Mesenchymal stem cell (in vitro differentiated cells and primary cell): ENCODE measurements at regions not wholly inside any gene's neighbourhood (a gene's known extent, or its start where the extent isn't known, plus 50 kb on each side); places are given as distances from the start of the nearest gene placed in this dataset.

Experiments
- DNase-seq: peaks from one replicate; pipeline ENCODE4 v3.0.0-alpha.2; 2013
- H2AFZ ChIP-seq: one replicate; pipeline ENCODE4 v1.6.1; 2013; ENCODE audit warnings: low read depth, mild to moderate bottlenecking, control low read depth, inconsistent platforms, low read length, moderate library complexity
- H2AK5ac ChIP-seq: 2 replicates; pipeline ENCODE4 v1.6.1; 2013; ENCODE audit warnings: low read length, moderate library complexity, mild to moderate bottlenecking, inconsistent platforms; ENCODE audit not compliant: severe bottlenecking
- H2BK120ac ChIP-seq: one replicate; pipeline ENCODE4 v1.6.1; 2013; ENCODE audit warnings: low read depth, mild to moderate bottlenecking, inconsistent platforms, low read length, moderate library complexity
- H2BK12ac ChIP-seq, 2 experiments: one replicate each; pipeline ENCODE4 v1.6.1; 2013; ENCODE audit warnings: inconsistent platforms in 2 of 2, low read length in 2 of 2, mild to moderate bottlenecking in 2 of 2, moderate library complexity in 2 of 2, control low read depth in 1 of 2
- H2BK15ac ChIP-seq: one replicate; pipeline ENCODE4 v1.6.1; 2013; ENCODE audit warnings: mild to moderate bottlenecking, low read depth, inconsistent platforms; ENCODE audit not compliant: poor library complexity, severe bottlenecking
- H2BK5ac ChIP-seq: 2 replicates; pipeline ENCODE4 v1.6.1; 2013; ENCODE audit warnings: low read depth, mild to moderate bottlenecking, low read length, control low read depth, inconsistent platforms; ENCODE audit not compliant: poor library complexity, severe bottlenecking
- H3K14ac ChIP-seq, 2 experiments: one replicate each; pipeline ENCODE4 v1.6.1; 2013; ENCODE audit warnings: inconsistent platforms in 2 of 2, low read length in 2 of 2, control low read depth in 1 of 2, mild to moderate bottlenecking in 1 of 2, moderate library complexity in 1 of 2
- H3K18ac ChIP-seq, 2 experiments: one replicate each; pipeline ENCODE4 v1.6.1; 2013; ENCODE audit warnings: inconsistent platforms in 2 of 2, low read length in 2 of 2, control low read depth in 1 of 2, low read depth in 1 of 2, mild to moderate bottlenecking in 1 of 2
- H3K23ac ChIP-seq, 2 experiments: one replicate each; pipeline ENCODE4 v1.6.1; 2013; ENCODE audit warnings: inconsistent platforms in 2 of 2, low read length in 2 of 2, mild to moderate bottlenecking in 2 of 2, moderate library complexity in 2 of 2, control low read depth in 1 of 2
- H3K27ac ChIP-seq: 2 replicates; pipeline ENCODE4 v1.5.1; 2013; ENCODE audit warnings: mild to moderate bottlenecking, moderate library complexity, low read length, control low read depth, inconsistent platforms; ENCODE audit not compliant: poor library complexity, severe bottlenecking
- H3K27me3 ChIP-seq, 2 experiments: 2 replicates each; pipeline versions ENCODE4 v1.6.1 to v1.7.0; 2013; ENCODE audit warnings: low read length in 2 of 2, mild to moderate bottlenecking in 2 of 2, moderate library complexity in 2 of 2, control low read depth in 1 of 2, inconsistent platforms in 1 of 2; ENCODE audit not compliant: control insufficient read depth in 1 of 2, insufficient read depth in 1 of 2
- H3K36me3 ChIP-seq, 2 experiments: 2 replicates each; pipeline versions ENCODE4 v1.6.1 to v1.7.0; 2013; ENCODE audit warnings: low read length in 2 of 2, control low read depth in 1 of 2, inconsistent platforms in 1 of 2, low read depth in 1 of 2, mild to moderate bottlenecking in 1 of 2; ENCODE audit not compliant: insufficient read depth in 2 of 2, control insufficient read depth in 1 of 2
- H3K4ac ChIP-seq, 2 experiments: one replicate each; pipeline ENCODE4 v1.6.1; 2013; ENCODE audit warnings: inconsistent platforms in 2 of 2, low read length in 2 of 2, mild to moderate bottlenecking in 2 of 2, moderate library complexity in 2 of 2, control low read depth in 1 of 2, low read depth in 1 of 2
- H3K4me1 ChIP-seq: 2 replicates; pipeline ENCODE4 v1.6.1; 2013; ENCODE audit warnings: low read depth, low read length, control low read depth; ENCODE audit not compliant: control insufficient read depth, insufficient read depth
- H3K4me2 ChIP-seq: 2 replicates; pipeline ENCODE4 v1.6.1; 2013; ENCODE audit warnings: low read length, mild to moderate bottlenecking, inconsistent platforms; ENCODE audit not compliant: poor library complexity, severe bottlenecking
- H3K4me3 ChIP-seq, 2 experiments: 2 replicates each; pipeline versions ENCODE4 v1.5.1 to v1.7.0; 2013; ENCODE audit warnings: low read length in 2 of 2, mild to moderate bottlenecking in 2 of 2, control low read depth in 1 of 2, low read depth in 1 of 2; ENCODE audit not compliant: insufficient read depth in 1 of 2
- H3K79me1 ChIP-seq: replicated peaks from 2 replicates; pipeline ENCODE4 v1.6.1; 2013; ENCODE audit warnings: mild to moderate bottlenecking, control low read depth, low read length, inconsistent platforms; ENCODE audit not compliant: poor library complexity, severe bottlenecking
- H3K9ac ChIP-seq: 2 replicates; pipeline ENCODE4 v1.7.0; 2013; ENCODE audit warnings: mild to moderate bottlenecking, low read length, moderate library complexity
- H3K9me3 ChIP-seq: 2 replicates; pipeline ENCODE4 v1.7.0; 2013; ENCODE audit warnings: mild to moderate bottlenecking, low read length; ENCODE audit not compliant: control insufficient read depth
- H4K8ac ChIP-seq: one replicate; pipeline ENCODE4 v1.6.1; 2013; ENCODE audit warnings: inconsistent platforms, mild to moderate bottlenecking, low read length, moderate library complexity
- H4K91ac ChIP-seq: one replicate; pipeline ENCODE4 v1.6.1; 2013; ENCODE audit warnings: mild to moderate bottlenecking, low read length, inconsistent platforms
- whole genome bisulfite sequencing: methylation state at CpG from one replicate; pipeline ENCODE4 v1.1.7; 2013; ENCODE audit warnings: mixed read lengths; 5-methylcytosine and 5-hydroxymethylcytosine counted together

DNA sequence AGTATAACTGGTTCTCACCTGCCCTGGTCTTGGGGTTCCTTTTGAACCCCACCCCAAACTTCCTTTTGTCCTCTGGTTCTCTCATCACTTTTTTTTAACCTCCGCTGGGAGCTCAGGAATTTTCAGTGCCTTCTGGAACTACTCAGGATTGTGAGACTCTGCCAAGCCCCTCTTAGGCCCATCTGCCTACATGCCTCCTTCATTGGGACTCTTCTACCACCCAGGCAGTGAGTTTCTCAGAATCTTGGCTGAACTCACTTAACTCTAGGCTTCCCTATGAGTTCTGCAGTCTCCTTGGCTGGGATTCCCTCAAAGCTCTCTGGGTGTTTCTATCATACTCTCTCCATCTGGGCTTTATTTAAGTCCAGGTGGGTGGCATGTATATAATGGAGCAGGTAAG, 86.3 kb downstream of the MDH1 start:
- Histone ChIP-seq H3K79me1 (no peaks in the 10 kb centered on the region), H2BK120ac (no peak overlapping the region), H3K9ac (no peak overlapping the region), H3K4ac (no peak overlapping the region), H3K27ac (no peak overlapping the region), H3K14ac (no peak overlapping the region), H2BK12ac (no peak overlapping the region), H3K18ac (no peak overlapping the region), H2AFZ (no peak overlapping the region), H3K4me1 (no peaks in the 10 kb centered on the region), H2AK5ac (no peak overlapping the region), H4K8ac (no peak overlapping the region), H2BK15ac (no peak overlapping the region), H4K91ac (no peak overlapping the region), H3K36me3 (no peaks in the 10 kb centered on the region), H3K23ac (no peak overlapping the region), H2BK5ac (no peak overlapping the region), H3K27me3 (peaks cover 0 to 3% of the 10 kb centered on the region in 2 experiments), H3K4me3 (no peak overlapping the region), H3K4me2 (no peak overlapping the region), H3K9me3 (no peaks in the 10 kb centered on the region)
- no peak for DNase-seq
- 79% methylated on average over 1 of the region's 1 CpG for WGBS

GRCh38 chr2:63676135-63676534, 87.4 kb downstream of the MDH1 start:
- Histone ChIP-seq H3K14ac (no peak overlapping the region), H3K18ac (no peak overlapping the region), H3K27me3 (no peaks in the 10 kb centered on the region), H2BK12ac (no peak overlapping the region), H3K79me1 (no peaks in the 10 kb centered on the region), H4K8ac (no peak overlapping the region), H3K9me3 (no peaks in the 10 kb centered on the region), H2BK5ac (no peak overlapping the region), H3K4ac (no peak overlapping the region), H3K36me3 (no peaks in the 10 kb centered on the region), H3K23ac (no peak overlapping the region), H3K9ac (peak overlapping the region; percentile 59), H3K4me2 (no peak overlapping the region), H2BK120ac (no peak overlapping the region), H3K4me3 (peak overlapping the region in 1 of 2 experiments; percentile 25), H2BK15ac (no peak overlapping the region), H3K4me1 (no peaks in the 10 kb centered on the region), H2AFZ (no peak overlapping the region), H4K91ac (no peak overlapping the region), H2AK5ac (no peak overlapping the region), H3K27ac (no peak overlapping the region)
- no peak for DNase-seq
- 39% methylated on average over 2 of the region's 2 CpGs for WGBS

GRCh38 chr2:63678085-63678484, 89.3 kb downstream of the MDH1 start:
- Histone ChIP-seq H3K4me3 (no peak overlapping the region), H3K18ac (no peak overlapping the region), H2BK120ac (no peak overlapping the region), H3K9me3 (no peaks in the 10 kb centered on the region), H3K4ac (no peak overlapping the region), H2AFZ (no peak overlapping the region), H3K4me1 (no peaks in the 10 kb centered on the region), H2AK5ac (no peak overlapping the region), H3K79me1 (no peaks in the 10 kb centered on the region), H4K8ac (no peak overlapping the region), H3K27ac (no peak overlapping the region), H3K23ac (no peak overlapping the region), H4K91ac (no peak overlapping the region), H2BK5ac (no peak overlapping the region), H3K14ac (no peak overlapping the region), H2BK12ac (no peak overlapping the region), H3K27me3 (no peaks in the 10 kb centered on the region), H2BK15ac (no peak overlapping the region), H3K36me3 (no peaks in the 10 kb centered on the region), H3K9ac (no peak overlapping the region), H3K4me2 (no peak overlapping the region)
- WGBS = 100% methylated on average over 2 of the region's 2 CpGs
- DNase-seq = no peak

- no peak overlapping the region for H2AK5ac ChIP-seq
- H2BK12ac ChIP-seq = no peak overlapping the region
- no peak overlapping the region for H3K4me2 ChIP-seq
- H3K18ac ChIP-seq = no peak overlapping the region
- H3K27me3 ChIP-seq = no peaks in the 10 kb centered on the region
- no peaks in the 10 kb centered on the region for H3K9me3 ChIP-seq
- H2BK15ac ChIP-seq = no peak overlapping the region
- H3K14ac ChIP-seq = no peak overlapping the region
- no peak overlapping the region for H4K91ac ChIP-seq
- H3K4me3 ChIP-seq = no peak overlapping the region
- no peaks in the 10 kb centered on the region for H3K36me3 ChIP-seq
- no peak overlapping the region for H2AFZ ChIP-seq
- DNase-seq = no peak
- H3K9ac ChIP-seq = no peak overlapping the region
- no peak overlapping the region for H2BK5ac ChIP-seq
- no peaks in the 10 kb centered on the region for H3K4me1 ChIP-seq
- H2BK120ac ChIP-seq = no peak overlapping the region
- no peak overlapping the region for H3K27ac ChIP-seq
- H3K23ac ChIP-seq = no peak overlapping the region
- WGBS = 70% methylated on average over 4 of the region's 4 CpGs
- no peak overlapping the region for H4K8ac ChIP-seq
- H3K4ac ChIP-seq = no peak overlapping the region
- H3K79me1 ChIP-seq = no peaks in the 10 kb centered on the region
Observed at GRCh38 chr2:63678551-63678950, 89.8 kb downstream of the MDH1 start.
